ENCODE measurements at regions not wholly inside any gene's neighbourhood (a gene's known extent, or its start where the extent isn't known, plus 50 kb on each side); places are given as distances from the start of the nearest gene placed in this dataset.

- DNase-seq (ENCODE audit: low spot score), result peak; percentile 36
Measured at GRCh38 chr6:169046483-169047192, 207.0 kb downstream of the THBS2 start.

- no peak for DNase-seq (ENCODE audit: low spot score)
Measured at GRCh38 chr6:169046021-169046420, 207.6 kb downstream of the THBS2 start.

GRCh38 chr6:169045486-169045885 lies 208.2 kb downstream of the THBS2 start:
- DNase-seq (ENCODE audit: low spot score), result no peak

GRCh38 chr6:169044381-169045230 lies 209.0 kb downstream of the THBS2 start:
- no peak for DNase-seq (ENCODE audit: low spot score)

- DNase-seq (ENCODE audit: low spot score), result no peak
Measured at GRCh38 chr6:169042061-169042460, 211.6 kb downstream of the THBS2 start.

- no peak for DNase-seq (ENCODE audit: low spot score)
Measured at GRCh38 chr6:169041078-169041477, 212.6 kb downstream of the THBS2 start.

GRCh38 chr6:169038691-169039090 lies 215.0 kb downstream of the THBS2 start:
- no peak for DNase-seq (ENCODE audit: low spot score)

GRCh38 chr6:169035385-169036240 lies 218.0 kb downstream of the THBS2 start:
- DNase-seq (ENCODE audit: low spot score), result peak; percentile 46

- DNase-seq (ENCODE audit: low spot score), result no peak
Measured at GRCh38 chr6:169034516-169035167, 219.0 kb downstream of the THBS2 start.

- no peak for DNase-seq (ENCODE audit: low spot score)
Measured at GRCh38 chr6:169029861-169030260, 223.8 kb downstream of the THBS2 start.

GRCh38 chr6:169028343-169028742 lies 225.3 kb downstream of the THBS2 start:
- DNase-seq (ENCODE audit: low spot score), result no peak

- DNase-seq (ENCODE audit: low spot score), result no peak
Measured at GRCh38 chr6:169026175-169026574, 227.5 kb downstream of the THBS2 start.

- DNase-seq (ENCODE audit: low spot score), result no peak
Measured at GRCh38 chr6:169024047-169024660, 229.5 kb downstream of the THBS2 start.

GRCh38 chr6:169023161-169023874 lies 230.3 kb downstream of the THBS2 start:
- DNase-seq (ENCODE audit: low spot score), result no peak

- DNase-seq (ENCODE audit: low spot score), result no peak
Measured at GRCh38 chr6:169022079-169022478, 231.6 kb downstream of the THBS2 start.

GRCh38 chr6:169020821-169021220 lies 232.8 kb downstream of the THBS2 start:
- DNase-seq (ENCODE audit: low spot score), result no peak

- no peak for DNase-seq (ENCODE audit: low spot score)
Measured at GRCh38 chr6:169019727-169020491, 233.7 kb downstream of the THBS2 start.

GRCh38 chr6:169019111-169019510 lies 234.5 kb downstream of the THBS2 start:
- DNase-seq (ENCODE audit: low spot score), result no peak

- no peak for DNase-seq (ENCODE audit: low spot score)
Measured at GRCh38 chr6:169016758-169017157, 236.9 kb downstream of the THBS2 start.

Measured in hepatic stellate cell (primary cell).